H9 (cell line): ENCODE measurements at regions not wholly inside any gene's neighbourhood (a gene's known extent, or its start where the extent isn't known, plus 50 kb on each side); places are given as distances from the start of the nearest gene placed in this dataset.

Experiments
- DNase-seq: peaks from one replicate; pipeline ENCODE4 v3.0.0-alpha.2; 2017
- H2AFZ ChIP-seq: one replicate; pipeline ENCODE4 v1.6.1; 2013; ENCODE audit warnings: mild to moderate bottlenecking, low read length, control low read depth, moderate library complexity
- H2AK5ac ChIP-seq: 2 replicates; pipeline ENCODE4 v1.6.1; 2013; ENCODE audit warnings: low read length, control low read depth, mixed read lengths; ENCODE audit not compliant: insufficient read length
- H2BK120ac ChIP-seq: one replicate; pipeline ENCODE4 v1.6.1; 2013; ENCODE audit warnings: low read depth, mild to moderate bottlenecking, low read length, control low read depth, inconsistent platforms; ENCODE audit not compliant: poor library complexity, severe bottlenecking
- H2BK12ac ChIP-seq: 2 replicates; pipeline ENCODE4 v1.6.1; 2013; ENCODE audit warnings: low read length, control low read depth, mixed read lengths, low read depth; ENCODE audit not compliant: insufficient read length
- H2BK15ac ChIP-seq: 2 replicates; pipeline ENCODE4 v1.6.1; 2013; ENCODE audit warnings: low read depth, low read length, control low read depth
- H2BK20ac ChIP-seq: one replicate; pipeline ENCODE4 v1.6.1; 2013; ENCODE audit warnings: low read depth, mild to moderate bottlenecking, low read length, control low read depth, inconsistent platforms; ENCODE audit not compliant: poor library complexity, severe bottlenecking
- H2BK5ac ChIP-seq: 2 replicates; pipeline ENCODE4 v1.6.1; 2013; ENCODE audit warnings: low read length, control low read depth, mixed read lengths; ENCODE audit not compliant: insufficient read length
- H3K14ac ChIP-seq: 2 replicates; pipeline ENCODE4 v1.6.1; 2013; ENCODE audit warnings: low read length, control low read depth; ENCODE audit not compliant: insufficient read depth
- H3K18ac ChIP-seq: 2 replicates; pipeline ENCODE4 v1.6.1; 2013; ENCODE audit warnings: low read depth, mild to moderate bottlenecking, mixed read lengths, low read length, control low read depth; ENCODE audit not compliant: insufficient read length
- H3K23ac ChIP-seq: 2 replicates; pipeline ENCODE4 v1.6.1; 2013; ENCODE audit warnings: low read length, control low read depth, mixed read lengths, low read depth; ENCODE audit not compliant: insufficient read length
- H3K23me2 ChIP-seq: 2 replicates; pipeline ENCODE4 v1.6.1; 2013; ENCODE audit warnings: low read depth, mild to moderate bottlenecking, mixed read lengths, low read length, control low read depth; ENCODE audit not compliant: insufficient read length, poor library complexity, severe bottlenecking
- H3K27ac ChIP-seq: 2 replicates; pipeline ENCODE4 v1.5.1; 2013; ENCODE audit warnings: low read length, control low read depth, mixed read lengths, low read depth; ENCODE audit not compliant: insufficient read length
- H3K27me3 ChIP-seq: 2 replicates; pipeline ENCODE4 v1.6.1; 2013; ENCODE audit warnings: low read length, control low read depth, inconsistent platforms; ENCODE audit not compliant: insufficient read depth
- H3K4ac ChIP-seq: 2 replicates; pipeline ENCODE4 v1.6.1; 2013; ENCODE audit warnings: low read depth, mild to moderate bottlenecking, control low read depth, inconsistent platforms, low read length, moderate library complexity
- H3K4me1 ChIP-seq: 2 replicates; pipeline ENCODE4 v1.6.1; 2013; ENCODE audit warnings: low read length, control low read depth, inconsistent platforms; ENCODE audit not compliant: insufficient read depth
- H3K4me2 ChIP-seq: 2 replicates; pipeline ENCODE4 v1.6.1; 2013; ENCODE audit warnings: low read length, control low read depth, mixed read lengths; ENCODE audit not compliant: insufficient read length, insufficient read depth
- H3K56ac ChIP-seq: 2 replicates; pipeline ENCODE4 v1.6.1; 2013; ENCODE audit warnings: low read depth, mild to moderate bottlenecking, mixed read lengths, low read length, control low read depth; ENCODE audit not compliant: insufficient read length
- H3K79me1 ChIP-seq: 2 replicates; pipeline ENCODE4 v1.6.1; 2013; ENCODE audit warnings: low read depth, mild to moderate bottlenecking, moderate library complexity, low read length, control low read depth, inconsistent platforms; ENCODE audit not compliant: insufficient read depth, poor library complexity, severe bottlenecking
- H3K79me2 ChIP-seq: 2 replicates; pipeline ENCODE4 v1.6.1; 2013; ENCODE audit warnings: low read length, control low read depth, inconsistent platforms; ENCODE audit not compliant: insufficient read depth
- H3K9ac ChIP-seq: 2 replicates; pipeline ENCODE4 v1.6.1; 2013; ENCODE audit warnings: low read length, control low read depth, mixed read lengths; ENCODE audit not compliant: insufficient read length; ENCODE audit errors: extremely low read depth
- H3K9me3 ChIP-seq: one replicate; pipeline ENCODE4 v1.6.1; 2013; ENCODE audit warnings: low read depth, low read length, inconsistent platforms; ENCODE audit not compliant: control insufficient read depth
- H3T11ph ChIP-seq: one replicate; pipeline ENCODE4 v1.6.1; 2013; ENCODE audit warnings: mild to moderate bottlenecking, low read length, control low read depth, inconsistent platforms
- H4K20me1 ChIP-seq: one replicate; pipeline ENCODE4 v1.6.1; 2013; ENCODE audit not compliant: control insufficient read depth, insufficient read length, insufficient read depth
- H4K5ac ChIP-seq: 2 replicates; pipeline ENCODE4 v1.6.1; 2013; ENCODE audit warnings: low read depth, mild to moderate bottlenecking, mixed read lengths, low read length, control low read depth; ENCODE audit not compliant: insufficient read length
- H4K8ac ChIP-seq: replicated peaks from 2 replicates; pipeline ENCODE4 v1.6.1; 2013; ENCODE audit warnings: low read length, control low read depth, mixed read lengths, low read depth; ENCODE audit not compliant: insufficient read length
- H4K91ac ChIP-seq: 2 replicates; pipeline ENCODE4 v1.6.1; 2013; ENCODE audit warnings: low read depth, mild to moderate bottlenecking, moderate library complexity, mixed read lengths, low read length, control low read depth; ENCODE audit not compliant: insufficient read length
- H3K27ac Mint-ChIP-seq, 3 experiments: 2 replicates in 2 of 3; 3 replicates in 1 of 3; pipeline ENCODE4 v1.8.0; 2020 to 2021; ENCODE audit warnings: mixed read lengths in 3 of 3, mild to moderate bottlenecking in 1 of 3, moderate library complexity in 1 of 3
- H3K27me3 Mint-ChIP-seq: 2 replicates; pipeline ENCODE4 v1.8.0; 2021; ENCODE audit warnings: low read depth, mild to moderate bottlenecking, moderate library complexity, mixed read lengths
- H3K36me3 Mint-ChIP-seq, 3 experiments: 2 replicates in 2 of 3; 3 replicates in 1 of 3; pipeline ENCODE4 v1.8.0; 2020 to 2021; ENCODE audit warnings: low read depth in 3 of 3, mixed read lengths in 3 of 3; ENCODE audit not compliant: insufficient read depth in 1 of 3
- H3K4me1 Mint-ChIP-seq, 2 experiments: 2 replicates each; pipeline ENCODE4 v1.8.0; 2020; ENCODE audit warnings: mixed read lengths in 2 of 2
- H3K4me3 Mint-ChIP-seq, 2 experiments: 2 replicates in 1 of 2; 3 replicates in 1 of 2; pipeline ENCODE4 v1.8.0; 2020 to 2021; ENCODE audit warnings: mild to moderate bottlenecking in 2 of 2, mixed read lengths in 2 of 2, moderate library complexity in 1 of 2
- H3K9me3 Mint-ChIP-seq, 2 experiments: 2 replicates in 1 of 2; 3 replicates in 1 of 2; pipeline ENCODE4 v1.8.0; 2020; ENCODE audit warnings: mild to moderate bottlenecking in 2 of 2, mixed read lengths in 2 of 2, moderate library complexity in 1 of 2
- CTCF ChIP-seq: fragments of 200-600 bp; sonication (generic); conservative IDR thresholded peaks from 3 replicates; pipeline ENCODE4 v1.8.0; 2021; ENCODE audit warnings: antibody characterized with exemption, mild to moderate bottlenecking
- WGBS: extraction: QIAGEN DNeasy Blood & Tissue Kit; methylation state at CpG from one replicate; pipeline ENCODE4 v1.1.7; 2013; ENCODE audit warnings: missing lambda C conversion rate, low lambda C conversion rate, mixed read lengths; ENCODE audit not compliant: insufficient read length; ENCODE audit errors: extremely low coverage; 5-methylcytosine and 5-hydroxymethylcytosine counted together

- Histone ChIP-seq H3K27me3 (no peaks in the 10 kb centered on the region), H2BK20ac (no peak overlapping the region), H4K8ac (no peak overlapping the region), H2AFZ (no peak overlapping the region), H3T11ph (no peak overlapping the region), H3K18ac (no peak overlapping the region), H4K5ac (no peak overlapping the region), H3K14ac (no peak overlapping the region), H3K79me1 (no peaks in the 10 kb centered on the region), H2BK120ac (no peak overlapping the region), H3K9me3 (no peaks in the 10 kb centered on the region), H3K4me1 (no peaks in the 10 kb centered on the region; the same call in 1 of the 2 replicates), H3K23ac (no peak overlapping the region), H2BK15ac (no peak overlapping the region), H4K20me1 (no peaks in the 10 kb centered on the region), H3K27ac (no peak overlapping the region), H3K79me2 (no peaks in the 10 kb centered on the region), H3K23me2 (no peaks in the 10 kb centered on the region), H4K91ac (no peak overlapping the region), H3K4me2 (no peak overlapping the region), H3K4ac (no peak overlapping the region), H2AK5ac (no peak overlapping the region), H2BK12ac (no peak overlapping the region), H3K56ac (no peak overlapping the region), H2BK5ac (no peak overlapping the region), H3K9ac (no peak overlapping the region)
- no peak for TF ChIP-seq CTCF
- Mint-ChIP-seq H3K27ac (no peak overlapping the region), H3K4me1 (peaks cover 10 to 16% of the 10 kb centered on the region in 2 experiments), H3K36me3 (no peaks in the 10 kb centered on the region), H3K27me3 (no peaks in the 10 kb centered on the region), H3K4me3 (no peak overlapping the region), H3K9me3 (no peaks in the 10 kb centered on the region)
- no CpG with 5 or more reads among the region's 3 CpGs for WGBS
- no peak for DNase-seq
These were observed 57.8 kb upstream of the SPPL2A start for GRCh38 chr15:50823281-50823680.
